GM12874 (cell line): ENCODE measurements at regions not wholly inside any gene's neighbourhood (a gene's known extent, or its start where the extent isn't known, plus 50 kb on each side); places are given as distances from the start of the nearest gene placed in this dataset.

ENCODE experiments used
- TF ChIP-seq, protein P1 (sequence below): IDR thresholded peaks from 2 replicates; pipeline ENCODE4 v1.5.1; 2011; ENCODE audit warnings: low read depth, mild to moderate bottlenecking, control low read depth, low read length, moderate library complexity; ENCODE audit not compliant: insufficient read depth

DNA sequence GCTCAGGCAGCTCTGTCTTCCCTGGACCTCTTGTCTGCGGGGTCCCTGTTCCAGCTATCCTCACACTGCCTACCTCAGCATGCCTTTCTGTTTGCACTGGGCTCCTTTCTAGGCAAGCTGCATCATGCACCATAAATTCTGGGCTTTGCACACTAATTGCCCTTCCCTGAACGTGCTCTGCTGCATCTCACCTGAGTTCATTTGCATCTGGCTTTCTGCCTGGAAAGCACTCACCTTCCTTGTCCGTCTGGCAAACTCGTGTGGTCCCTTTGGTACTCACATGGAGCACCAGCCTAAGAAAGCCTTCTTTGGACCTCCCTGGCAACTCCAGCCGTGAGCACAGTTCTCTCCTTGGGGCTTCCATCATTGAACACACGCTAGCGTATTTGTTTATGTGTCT lies 365.6 kb downstream of the SV2B start:
- TF ChIP-seq, protein P1, sequence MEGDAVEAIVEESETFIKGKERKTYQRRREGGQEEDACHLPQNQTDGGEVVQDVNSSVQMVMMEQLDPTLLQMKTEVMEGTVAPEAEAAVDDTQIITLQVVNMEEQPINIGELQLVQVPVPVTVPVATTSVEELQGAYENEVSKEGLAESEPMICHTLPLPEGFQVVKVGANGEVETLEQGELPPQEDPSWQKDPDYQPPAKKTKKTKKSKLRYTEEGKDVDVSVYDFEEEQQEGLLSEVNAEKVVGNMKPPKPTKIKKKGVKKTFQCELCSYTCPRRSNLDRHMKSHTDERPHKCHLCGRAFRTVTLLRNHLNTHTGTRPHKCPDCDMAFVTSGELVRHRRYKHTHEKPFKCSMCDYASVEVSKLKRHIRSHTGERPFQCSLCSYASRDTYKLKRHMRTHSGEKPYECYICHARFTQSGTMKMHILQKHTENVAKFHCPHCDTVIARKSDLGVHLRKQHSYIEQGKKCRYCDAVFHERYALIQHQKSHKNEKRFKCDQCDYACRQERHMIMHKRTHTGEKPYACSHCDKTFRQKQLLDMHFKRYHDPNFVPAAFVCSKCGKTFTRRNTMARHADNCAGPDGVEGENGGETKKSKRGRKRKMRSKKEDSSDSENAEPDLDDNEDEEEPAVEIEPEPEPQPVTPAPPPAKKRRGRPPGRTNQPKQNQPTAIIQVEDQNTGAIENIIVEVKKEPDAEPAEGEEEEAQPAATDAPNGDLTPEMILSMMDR, result no peak

DNA sequence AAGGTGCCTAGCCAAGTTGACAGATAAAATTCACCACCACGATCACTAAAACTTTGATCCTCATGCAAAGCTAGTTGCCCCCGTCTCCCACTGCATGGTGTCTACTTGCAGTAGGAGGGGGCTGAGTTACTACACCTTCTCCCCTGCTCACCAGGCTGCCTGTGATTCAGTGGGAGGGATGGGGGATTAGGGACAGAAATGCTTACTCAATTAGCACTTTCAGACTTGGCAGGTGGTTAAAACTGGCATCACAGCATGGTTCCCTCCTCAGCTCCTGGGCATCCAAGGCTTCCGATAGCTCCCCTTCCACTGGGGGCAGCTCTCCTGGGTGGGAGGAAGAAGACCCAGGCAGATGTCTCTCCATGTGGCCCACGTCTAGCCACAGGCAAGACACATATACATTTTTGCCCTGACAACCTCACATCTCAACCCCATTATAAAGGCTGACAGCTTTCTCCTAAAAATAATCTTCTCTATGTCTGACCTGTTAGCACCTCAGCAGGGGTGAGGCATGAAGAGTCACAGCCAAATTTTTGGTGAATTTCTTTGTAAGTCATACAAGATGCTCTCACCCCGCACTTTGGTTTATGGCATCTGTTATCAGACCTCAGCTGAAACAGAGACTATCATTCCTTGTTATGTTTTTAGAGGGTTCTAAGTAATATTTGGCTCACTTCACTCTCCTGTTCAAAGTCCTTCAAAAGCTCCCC lies 369.0 kb downstream of the SV2B start:
- TF ChIP-seq, protein P1, result no peak

DNA sequence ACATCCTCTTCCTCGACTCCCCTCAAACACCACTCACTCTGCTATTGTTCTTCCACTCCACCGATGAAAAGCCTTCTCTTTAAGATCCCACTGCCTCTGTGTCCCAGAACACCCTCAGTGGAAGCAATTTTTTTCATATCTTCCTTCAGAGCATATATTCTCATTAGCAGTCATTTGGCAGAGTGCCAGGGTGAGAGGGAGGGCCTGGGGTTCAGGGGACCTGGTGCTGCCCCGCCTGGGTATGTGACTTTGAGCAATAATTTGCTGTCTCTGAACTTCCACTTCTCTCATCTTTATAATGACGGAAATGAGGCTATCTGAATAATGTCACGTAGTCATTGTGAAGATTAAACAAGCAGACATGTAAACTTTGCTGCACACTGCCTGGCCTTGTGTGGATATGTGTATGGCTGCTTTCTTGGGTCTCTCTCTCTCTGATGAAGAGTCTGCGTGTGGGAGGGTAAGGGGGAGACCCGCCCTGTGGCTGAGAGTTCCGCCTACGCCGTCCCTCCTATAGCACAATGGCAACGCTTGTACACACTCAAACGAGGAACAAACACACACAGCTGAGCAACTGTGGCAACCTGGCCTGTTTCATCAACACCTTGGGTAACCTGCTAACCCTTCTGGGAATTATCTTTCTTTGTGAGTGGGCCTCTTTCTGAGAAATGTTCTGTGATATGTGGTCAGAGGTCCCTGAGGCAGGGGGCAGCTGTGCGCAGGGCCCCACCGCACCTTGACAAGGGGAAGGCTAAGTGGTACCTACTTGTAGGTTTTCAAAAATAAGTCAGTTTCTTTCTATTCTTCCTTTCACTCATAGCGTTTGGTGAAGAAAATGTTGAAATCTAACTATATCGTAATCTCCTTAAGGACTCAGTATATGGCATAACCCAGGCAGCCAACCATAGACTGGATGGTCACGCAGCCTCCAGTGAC lies 369.8 kb downstream of the SV2B start:
- TF ChIP-seq, protein P1, result no peak

DNA sequence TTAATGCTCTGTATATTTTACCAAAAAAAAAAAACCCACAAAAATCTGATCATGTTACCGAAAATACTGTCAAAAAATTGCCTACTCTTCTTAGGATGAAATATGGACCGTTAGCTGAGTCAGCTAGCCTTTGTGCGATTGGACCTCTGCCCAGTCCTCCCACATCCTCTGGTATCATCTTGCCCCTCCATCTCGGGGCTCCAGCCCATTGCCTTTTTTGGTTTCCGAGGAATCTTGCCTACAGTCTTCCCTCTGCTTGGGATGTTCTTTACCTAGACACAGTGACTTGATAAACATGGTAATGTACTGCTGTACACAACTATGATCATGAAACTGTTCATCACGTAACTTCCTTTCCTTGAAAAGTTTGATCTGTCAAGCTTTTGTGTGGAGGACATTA lies 371.4 kb downstream of the SV2B start:
- TF ChIP-seq, protein P1, result no peak

DNA sequence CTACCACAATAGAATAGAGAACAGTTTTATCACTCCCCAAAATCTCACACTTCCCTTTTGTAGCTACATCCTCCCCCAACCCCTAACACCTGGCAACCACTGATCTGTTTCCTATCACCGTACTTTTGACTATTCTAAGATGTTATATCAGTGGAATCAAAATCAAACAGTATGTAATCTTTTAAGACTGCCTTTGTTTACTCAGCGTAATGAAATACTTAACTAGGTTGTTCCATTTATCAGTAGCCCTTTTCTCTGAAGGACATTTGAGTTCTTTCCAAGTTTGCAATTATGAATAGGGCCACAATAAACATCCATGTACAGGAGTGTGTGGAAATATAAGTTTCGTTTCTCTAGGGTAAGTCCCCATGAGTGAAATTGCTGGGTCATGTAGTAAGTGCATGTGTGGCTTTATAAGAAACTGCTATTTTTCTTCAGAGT lies 372.3 kb downstream of the SV2B start:
- TF ChIP-seq, protein P1, result no peak

DNA sequence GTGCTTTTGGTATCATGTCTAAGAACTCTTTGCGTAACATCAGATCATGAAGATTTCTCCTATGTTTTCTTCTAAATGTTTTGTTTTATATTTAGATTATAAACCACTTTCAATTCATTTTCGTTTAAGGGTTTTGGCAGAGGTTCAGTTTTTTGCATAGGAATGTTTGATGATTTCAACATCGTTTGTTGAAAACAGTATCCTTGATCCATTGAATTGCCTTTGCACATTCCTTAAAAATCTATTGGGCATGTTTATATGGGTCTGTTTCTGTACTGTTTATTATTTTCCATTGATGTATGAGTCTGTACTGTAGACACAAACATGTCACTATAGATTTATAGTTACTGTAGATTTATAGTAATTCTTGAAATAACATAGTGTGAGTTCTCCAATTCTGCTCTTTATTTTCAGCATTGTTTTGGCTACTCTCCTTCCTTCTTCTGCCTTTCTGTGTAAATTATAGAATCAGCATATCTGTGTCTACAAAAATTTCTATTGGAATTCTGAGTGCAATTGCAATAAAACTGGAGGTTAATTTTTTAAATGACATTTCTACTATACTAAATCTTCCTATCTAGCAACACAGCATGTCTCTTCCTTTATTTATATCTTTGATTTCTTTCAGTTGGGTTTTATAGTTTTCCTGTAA lies 374.0 kb downstream of the SV2B start:
- TF ChIP-seq, protein P1, result no peak

DNA sequence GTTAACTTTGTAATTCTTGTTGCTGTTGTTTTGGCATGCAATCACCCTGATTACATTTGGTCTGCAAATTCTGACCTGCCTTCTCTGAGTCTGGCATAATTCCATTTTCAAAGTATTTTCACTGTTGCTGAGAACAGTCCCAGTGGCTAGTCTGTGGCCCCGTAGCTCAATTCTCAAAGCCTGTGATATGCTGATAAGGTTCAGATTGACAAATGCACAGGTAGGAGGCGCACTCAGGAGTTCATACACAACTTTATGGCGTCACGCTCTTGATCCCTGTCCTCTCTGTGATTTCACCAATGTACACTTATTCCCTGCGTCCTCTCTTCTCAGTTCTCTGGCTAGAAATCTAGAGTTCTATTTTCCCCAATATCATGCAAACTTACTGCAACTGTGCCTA lies 376.6 kb upstream of the SLCO3A1 start:
- TF ChIP-seq, protein P1, result no peak
